ENCODE measurements at regions not wholly inside any gene's neighbourhood (a gene's known extent, or its start where the extent isn't known, plus 50 kb on each side); places are given as distances from the start of the nearest gene placed in this dataset.

GRCh38 chr13:44117351-44117750 is 237.6 kb downstream of the LACC1 start (continued):
- TF ChIP-seq, protein P1, sequence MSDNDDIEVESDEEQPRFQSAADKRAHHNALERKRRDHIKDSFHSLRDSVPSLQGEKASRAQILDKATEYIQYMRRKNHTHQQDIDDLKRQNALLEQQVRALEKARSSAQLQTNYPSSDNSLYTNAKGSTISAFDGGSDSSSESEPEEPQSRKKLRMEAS (IDR thresholded peaks at IDR 0.05) = no peak
- no peak for TF ChIP-seq KDM1A (IDR thresholded peaks at IDR 0.05; ENCODE audit: borderline replicate concordance, low read length)
- TF ChIP-seq SIN3A (conservative IDR thresholded peaks at IDR 0.05 in 1 of 2, IDR thresholded peaks at IDR 0.05 in 1 of 2; ENCODE audit: low read depth in 1 of 2, low read length in 2 of 2) = no peak
- TF ChIP-seq SP2 (IDR thresholded peaks at IDR 0.05; ENCODE audit: low read length) = no peak
- no peak for TF ChIP-seq GABPA (IDR thresholded peaks at IDR 0.05; ENCODE audit: borderline replicate concordance, insufficient read depth, low read length)
